ENCODE measurements at regions not wholly inside any gene's neighbourhood (a gene's known extent, or its start where the extent isn't known, plus 50 kb on each side); places are given as distances from the start of the nearest gene placed in this dataset.
A peak's percentile ranks its signal among the peaks of the same experiment; 100 is the strongest.

- no peak for ATAC-seq (ENCODE audit: low read depth in 2 of 2)
- Histone ChIP-seq H3K27ac (ENCODE audit: insufficient read depth, low read length, poor library complexity, severe bottlenecking) (no peak overlapping the region), H3K9me3 (ENCODE audit: control insufficient read depth in 2 of 2, low read length in 2 of 2) (no peaks in the 10 kb centered on the region), H3K27me3 (ENCODE audit: control insufficient read depth, insufficient read depth, low read length) (peaks cover 3% of the 10 kb centered on the region), H3K4me1 (ENCODE audit: control insufficient read depth, insufficient read depth, low read length, poor library complexity, severe bottlenecking) (no peaks in the 10 kb centered on the region), H3K36me3 (ENCODE audit: control insufficient read depth, insufficient read depth, low read length) (no peaks in the 10 kb centered on the region), H3K4me3 (ENCODE audit: low read depth, low read length) (no peak overlapping the region)
- no peak overlapping the region for H3K27ac Mint-ChIP-seq
- H3K36me3 Mint-ChIP-seq, result no peaks in the 10 kb centered on the region
- H3K4me1 Mint-ChIP-seq, result peaks cover 0 to 6% (median under 1%) of the 10 kb centered on the region in 4 donors
- no peak for DNase-seq
- peaks cover 0 to 1% (median 0%) of the 10 kb centered on the region in 7 donors for H3K9me3 Mint-ChIP-seq
- H3K27me3 Mint-ChIP-seq, result peaks cover 9% of the 10 kb centered on the region
- no peak overlapping the region for H3K4me3 Mint-ChIP-seq
These were observed 368.0 kb downstream of the GALR1 start for GRCh38 chr18:77617694-77618093.

DNA sequence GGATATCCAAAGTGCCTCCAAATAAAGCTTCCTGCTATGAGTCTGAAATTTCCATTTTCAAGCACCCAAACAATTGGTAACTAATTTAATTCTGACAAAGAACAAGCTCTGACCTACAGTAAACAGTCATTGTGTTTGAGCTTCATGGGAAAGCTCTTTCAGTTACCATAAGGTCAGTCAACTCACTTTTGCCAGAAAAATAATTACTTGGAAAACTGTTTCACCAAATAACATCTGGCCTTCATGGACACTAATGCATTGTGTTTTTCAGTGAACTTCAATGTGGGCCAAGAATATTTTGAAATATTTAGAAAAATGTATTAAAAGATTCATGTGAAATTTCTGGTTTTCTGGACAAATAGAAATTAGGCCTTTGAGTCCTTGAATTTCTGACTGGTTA, 369.9 kb downstream of the GALR1 start:
- Mint-ChIP-seq H3K4me1 (peaks cover 0 to 6% (median under 1%) of the 10 kb centered on the region in 4 donors), H3K9me3 (peaks cover 0 to 1% (median 0%) of the 10 kb centered on the region in 7 donors), H3K27me3 (peaks cover 8% of the 10 kb centered on the region), H3K4me3 (no peak overlapping the region), H3K27ac (no peak overlapping the region), H3K36me3 (no peaks in the 10 kb centered on the region)
- no peak for DNase-seq
- Histone ChIP-seq H3K36me3 (ENCODE audit: control insufficient read depth, insufficient read depth, low read length) (no peaks in the 10 kb centered on the region), H3K4me3 (ENCODE audit: low read depth, low read length) (no peak overlapping the region), H3K27me3 (ENCODE audit: control insufficient read depth, insufficient read depth, low read length) (peaks cover 3% of the 10 kb centered on the region), H3K27ac (ENCODE audit: insufficient read depth, low read length, poor library complexity, severe bottlenecking) (no peak overlapping the region), H3K9me3 (ENCODE audit: control insufficient read depth in 2 of 2, low read length in 2 of 2) (no peaks in the 10 kb centered on the region), H3K4me1 (ENCODE audit: control insufficient read depth, insufficient read depth, low read length, poor library complexity, severe bottlenecking) (no peaks in the 10 kb centered on the region)
- no peak for ATAC-seq (ENCODE audit: low read depth in 2 of 2)

- no peak for ATAC-seq (ENCODE audit: low read depth in 2 of 2)
- H3K27ac ChIP-seq (ENCODE audit: insufficient read depth, low read length, poor library complexity, severe bottlenecking), result no peak overlapping the region
- H3K9me3 Mint-ChIP-seq, result peaks cover 0 to 4% (median 0%) of the 10 kb centered on the region in 7 donors
- peak in 2 of 3 donors; percentile 3 to 17 for DNase-seq
- H3K4me1 Mint-ChIP-seq, result peaks cover 0 to 6% (median under 1%) of the 10 kb centered on the region in 4 donors
- H3K9me3 ChIP-seq (ENCODE audit: control insufficient read depth in 2 of 2, low read length in 2 of 2), result no peaks in the 10 kb centered on the region
- peaks cover 5% of the 10 kb centered on the region for H3K27me3 Mint-ChIP-seq
- H3K4me3 Mint-ChIP-seq, result peak overlapping the region in 3 of 4 donors; percentile 16 to 77 (median 43)
- H3K27ac Mint-ChIP-seq, result no peak overlapping the region
- no peaks in the 10 kb centered on the region for H3K27me3 ChIP-seq (ENCODE audit: control insufficient read depth, insufficient read depth, low read length)
- no peaks in the 10 kb centered on the region for H3K36me3 ChIP-seq (ENCODE audit: control insufficient read depth, insufficient read depth, low read length)
- H3K4me1 ChIP-seq (ENCODE audit: control insufficient read depth, insufficient read depth, low read length, poor library complexity, severe bottlenecking), result no peaks in the 10 kb centered on the region
- no peak overlapping the region for H3K4me3 ChIP-seq (ENCODE audit: low read depth, low read length)
- H3K36me3 Mint-ChIP-seq, result no peaks in the 10 kb centered on the region
These were observed 372.5 kb downstream of the GALR1 start for GRCh38 chr18:77622009-77622692.

DNA sequence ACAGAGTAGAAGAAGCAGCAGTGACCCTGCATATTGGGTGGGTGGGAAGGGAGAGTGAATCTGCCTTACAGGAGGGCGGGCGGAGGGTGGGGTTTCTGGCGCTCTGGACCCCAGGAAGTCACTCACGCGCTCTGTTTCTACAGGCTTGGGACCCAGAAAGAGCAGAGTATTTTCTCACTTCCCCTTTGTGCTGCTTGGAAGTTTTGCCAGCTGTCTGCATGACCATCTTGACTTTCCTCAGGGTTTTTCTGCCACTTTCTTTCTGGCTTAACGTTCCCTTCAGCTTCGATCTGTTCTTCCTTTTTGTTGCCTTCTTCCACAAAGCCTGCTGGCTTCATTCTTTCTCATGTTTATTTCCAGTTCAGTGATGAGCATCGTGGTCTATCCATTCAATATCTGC, 383.1 kb downstream of the GALR1 start:
- H3K4me3 Mint-ChIP-seq, result no peak overlapping the region
- H3K27me3 ChIP-seq (ENCODE audit: control insufficient read depth, insufficient read depth, low read length), result no peaks in the 10 kb centered on the region
- H3K9me3 ChIP-seq (ENCODE audit: control insufficient read depth in 2 of 2, low read length in 2 of 2), result no peaks in the 10 kb centered on the region
- no peaks in the 10 kb centered on the region for H3K36me3 Mint-ChIP-seq
- DNase-seq, result no peak
- no peak overlapping the region for H3K27ac Mint-ChIP-seq
- H3K9me3 Mint-ChIP-seq, result peaks cover 0 to 4% (median 0%) of the 10 kb centered on the region in 7 donors
- no peak for ATAC-seq (ENCODE audit: low read depth in 2 of 2)
- H3K27ac ChIP-seq (ENCODE audit: insufficient read depth, low read length, poor library complexity, severe bottlenecking), result no peak overlapping the region
- H3K27me3 Mint-ChIP-seq, result peaks cover 4% of the 10 kb centered on the region
- H3K4me1 Mint-ChIP-seq, result no peaks in the 10 kb centered on the region
- no peaks in the 10 kb centered on the region for H3K36me3 ChIP-seq (ENCODE audit: control insufficient read depth, insufficient read depth, low read length)
- no peak overlapping the region for H3K4me3 ChIP-seq (ENCODE audit: low read depth, low read length)
- H3K4me1 ChIP-seq (ENCODE audit: control insufficient read depth, insufficient read depth, low read length, poor library complexity, severe bottlenecking), result no peaks in the 10 kb centered on the region

DNA sequence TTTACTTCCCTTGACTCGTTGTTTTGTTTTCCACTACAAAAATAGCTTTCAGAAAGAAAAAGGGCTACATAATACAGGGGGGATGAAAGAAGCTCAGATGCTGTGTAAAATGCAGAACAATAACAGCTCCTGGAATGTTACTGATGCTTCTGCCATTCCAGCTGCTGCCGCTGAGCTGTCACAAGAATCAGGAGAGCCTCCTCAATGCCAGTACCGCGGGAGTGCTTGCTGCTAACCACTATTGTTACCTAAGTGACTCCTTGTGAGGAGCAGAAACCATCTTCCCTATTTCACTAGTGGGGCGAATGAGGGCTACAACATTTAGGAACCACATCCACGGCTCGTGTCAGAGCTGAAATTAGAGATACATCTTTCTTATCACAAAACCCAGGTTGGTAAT, 384.8 kb downstream of the GALR1 start:
- H3K27ac Mint-ChIP-seq, result no peak overlapping the region
- no peaks in the 10 kb centered on the region for H3K36me3 ChIP-seq (ENCODE audit: control insufficient read depth, insufficient read depth, low read length)

DNA sequence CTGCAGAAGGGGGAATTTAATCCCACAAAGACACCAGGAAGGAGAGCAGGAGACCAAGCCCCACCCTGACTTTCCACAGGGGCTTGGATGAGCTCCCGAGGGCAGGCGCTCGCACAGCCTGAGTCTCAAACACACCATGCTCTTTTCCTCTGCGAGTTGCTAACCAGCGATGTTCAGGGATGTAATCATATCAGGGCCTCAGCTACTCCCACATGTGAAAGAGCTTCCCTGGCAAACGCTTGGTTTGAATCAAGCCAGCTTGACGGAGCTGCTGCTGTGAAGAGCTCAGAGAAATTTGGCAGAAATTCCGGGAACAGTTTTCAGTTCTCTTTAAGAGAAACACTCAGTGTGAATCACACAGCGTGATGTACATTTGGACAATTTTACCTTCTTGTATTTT, 385.8 kb downstream of the GALR1 start:
- Histone ChIP-seq H3K4me3 (ENCODE audit: low read depth, low read length) (no peak overlapping the region), H3K27me3 (ENCODE audit: control insufficient read depth, insufficient read depth, low read length) (no peaks in the 10 kb centered on the region), H3K4me1 (ENCODE audit: control insufficient read depth, insufficient read depth, low read length, poor library complexity, severe bottlenecking) (no peaks in the 10 kb centered on the region), H3K9me3 (ENCODE audit: control insufficient read depth in 2 of 2, low read length in 2 of 2) (no peaks in the 10 kb centered on the region), H3K36me3 (ENCODE audit: control insufficient read depth, insufficient read depth, low read length) (no peaks in the 10 kb centered on the region), H3K27ac (ENCODE audit: insufficient read depth, low read length, poor library complexity, severe bottlenecking) (no peak overlapping the region)
- Mint-ChIP-seq H3K27me3 (peaks cover 4% of the 10 kb centered on the region), H3K9me3 (peaks cover 0 to 7% (median 4%) of the 10 kb centered on the region in 7 donors), H3K27ac (peak overlapping the region in 1 of 3 donors; percentile 59), H3K4me3 (no peak overlapping the region), H3K36me3 (no peaks in the 10 kb centered on the region), H3K4me1 (no peaks in the 10 kb centered on the region)
- no peak for ATAC-seq (ENCODE audit: low read depth in 2 of 2)
- DNase-seq, result no peak

More for the DNA sequence above, 384.8 kb downstream of the GALR1 start:
- no peak for ATAC-seq (ENCODE audit: low read depth in 2 of 2)
- no peak overlapping the region for H3K27ac ChIP-seq (ENCODE audit: insufficient read depth, low read length, poor library complexity, severe bottlenecking)
- DNase-seq, result no peak
- H3K27me3 Mint-ChIP-seq, result no peaks in the 10 kb centered on the region
- no peaks in the 10 kb centered on the region for H3K36me3 Mint-ChIP-seq
- H3K4me3 Mint-ChIP-seq, result no peak overlapping the region
- no peak overlapping the region for H3K4me3 ChIP-seq (ENCODE audit: low read depth, low read length)
- H3K4me1 ChIP-seq (ENCODE audit: control insufficient read depth, insufficient read depth, low read length, poor library complexity, severe bottlenecking), result no peaks in the 10 kb centered on the region
- H3K9me3 ChIP-seq (ENCODE audit: control insufficient read depth in 2 of 2, low read length in 2 of 2), result no peaks in the 10 kb centered on the region
- no peaks in the 10 kb centered on the region for H3K27me3 ChIP-seq (ENCODE audit: control insufficient read depth, insufficient read depth, low read length)
- H3K9me3 Mint-ChIP-seq, result peaks cover 0 to 5% (median 0%) of the 10 kb centered on the region in 7 donors
- no peaks in the 10 kb centered on the region for H3K4me1 Mint-ChIP-seq

DNA sequence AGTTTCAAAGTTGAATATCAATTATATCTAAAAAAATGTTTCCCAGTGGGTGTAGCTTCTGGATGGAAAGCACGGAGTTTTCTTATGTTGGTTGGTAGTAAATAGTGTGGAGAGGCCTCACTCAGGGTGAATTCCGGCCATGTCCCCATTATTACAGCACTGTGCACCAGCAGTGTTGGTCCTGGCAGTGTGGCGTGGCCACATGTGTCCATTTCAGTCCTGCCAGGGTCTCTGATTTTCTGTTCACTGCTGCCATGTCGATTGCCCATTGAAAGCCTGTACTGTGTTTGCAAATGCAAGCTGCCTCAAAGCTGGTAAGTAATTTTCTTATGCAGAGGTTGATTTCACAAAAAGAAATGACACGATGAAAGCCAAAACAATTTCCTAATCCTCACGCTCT, 386.2 kb downstream of the GALR1 start:
- Histone ChIP-seq H3K36me3 (ENCODE audit: control insufficient read depth, insufficient read depth, low read length) (no peaks in the 10 kb centered on the region), H3K9me3 (ENCODE audit: control insufficient read depth in 2 of 2, low read length in 2 of 2) (no peaks in the 10 kb centered on the region), H3K4me1 (ENCODE audit: control insufficient read depth, insufficient read depth, low read length, poor library complexity, severe bottlenecking) (no peaks in the 10 kb centered on the region), H3K4me3 (ENCODE audit: low read depth, low read length) (no peak overlapping the region), H3K27ac (ENCODE audit: insufficient read depth, low read length, poor library complexity, severe bottlenecking) (no peak overlapping the region), H3K27me3 (ENCODE audit: control insufficient read depth, insufficient read depth, low read length) (no peaks in the 10 kb centered on the region)
- H3K4me3 Mint-ChIP-seq, result no peak overlapping the region
- no peaks in the 10 kb centered on the region for H3K36me3 Mint-ChIP-seq
- no peaks in the 10 kb centered on the region for H3K4me1 Mint-ChIP-seq
- H3K27ac Mint-ChIP-seq, result no peak overlapping the region
- ATAC-seq (ENCODE audit: low read depth in 2 of 2), result no peak
- H3K9me3 Mint-ChIP-seq, result peaks cover 0 to 7% (median 4%) of the 10 kb centered on the region in 7 donors
- no peak for DNase-seq
- H3K27me3 Mint-ChIP-seq, result peaks cover 4% of the 10 kb centered on the region
